GM10248 (cell line): ENCODE measurements at regions not wholly inside any gene's neighbourhood (a gene's known extent, or its start where the extent isn't known, plus 50 kb on each side); places are given as distances from the start of the nearest gene placed in this dataset.
"Not testable (repeated sequence)": the region's sequence is repeated elsewhere in the genome, so short reads cannot be mapped to it uniquely, and the experiment has no call there.

ENCODE experiments used
- CTCF ChIA-PET: fragments of 300-600 bp; sonication (Branson Sonifier 250); formaldehyde crosslinking; extraction: SDS; loops from one replicate; lab custom pipeline; 2021; ENCODE audit warnings: antibody characterized with exemption; lab: Yijun Ruan, JAX
- POLR2A ChIA-PET: fragments of 350-650 bp; sonication (Branson Sonifier 250); formaldehyde crosslinking; extraction: SDS; loops from one replicate; lab custom pipeline; 2020; ENCODE audit warnings: antibody characterized with exemption; lab: Yijun Ruan, JAX
- DNase-seq: peaks from one replicate; pipeline ENCODE4 v3.0.0; 2012; ENCODE audit errors: extremely low spot score
- CTCF ChIP-seq: IDR thresholded peaks from 2 replicates; pipeline ENCODE4 v1.5.1; 2012; ENCODE audit warnings: mild to moderate bottlenecking, low read depth; ENCODE audit errors: extremely low read depth, missing control alignments, control extremely low read depth

GRCh38 chr4:43458293-43458692 is 565.8 kb downstream of the GRXCR1 start:
- POLR2A ChIA-PET = no interaction called here
- TF ChIP-seq CTCF = no peak
- DNase-seq = no peak
- CTCF ChIA-PET = interaction anchor here (1.3 kb wide), 1 partner anchor 12 kb away, joined by 3 read pairs; no protein-coding TSS in a partner anchor

DNA sequence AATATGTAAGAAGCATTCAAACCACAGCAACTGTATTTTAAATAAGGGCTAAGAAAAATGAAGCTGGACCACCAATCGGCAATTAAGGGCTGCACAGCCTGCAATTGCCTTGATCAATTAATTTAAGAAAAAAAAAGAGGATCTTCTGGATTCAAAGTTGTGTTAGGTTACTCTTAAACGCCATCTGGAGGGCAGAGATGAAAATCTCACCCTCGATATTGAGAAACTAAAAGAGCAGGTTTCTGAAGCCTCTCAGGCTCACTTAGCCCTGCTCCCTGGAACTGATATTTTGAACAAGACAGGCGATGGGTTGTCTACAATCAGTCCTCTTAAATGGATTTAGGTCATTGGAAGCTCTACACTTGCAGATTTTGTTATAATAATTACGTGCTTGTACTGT is 579.4 kb downstream of the GRXCR1 start:
- no peak for TF ChIP-seq CTCF
- POLR2A ChIA-PET = no interaction called here
- no peak for DNase-seq
- CTCF ChIA-PET = interaction anchor here (1.3 kb wide), 1 partner anchor 9 kb away, joined by 3 read pairs; no protein-coding TSS in a partner anchor

DNA sequence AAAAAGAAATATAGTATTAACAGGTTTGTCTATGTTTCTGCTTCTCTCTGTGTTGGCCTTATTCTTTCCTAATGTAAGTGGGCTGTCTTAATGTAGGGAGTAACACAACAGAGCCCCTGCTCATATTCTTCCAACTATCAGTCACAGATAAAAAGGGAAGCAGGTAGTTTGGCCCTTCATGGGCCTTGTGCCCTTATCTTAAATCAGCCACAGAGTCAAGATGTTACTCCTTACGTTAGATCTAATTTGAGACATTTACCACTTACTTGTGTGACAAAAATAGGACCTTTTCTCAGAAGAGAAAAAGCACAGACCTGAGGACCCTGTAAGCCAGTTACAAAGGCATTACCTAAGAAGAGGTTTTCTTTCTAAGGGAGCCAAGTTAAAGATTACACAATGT is 589.0 kb downstream of the GRXCR1 start:
- no peak for DNase-seq
- TF ChIP-seq CTCF = no peak
- CTCF ChIA-PET = interaction anchor here (0.7 to 1.5 kb wide), 2 partner anchors 9 to 21 kb away, joined by 3 read pairs; no protein-coding TSS in a partner anchor
- POLR2A ChIA-PET = no interaction called here

DNA sequence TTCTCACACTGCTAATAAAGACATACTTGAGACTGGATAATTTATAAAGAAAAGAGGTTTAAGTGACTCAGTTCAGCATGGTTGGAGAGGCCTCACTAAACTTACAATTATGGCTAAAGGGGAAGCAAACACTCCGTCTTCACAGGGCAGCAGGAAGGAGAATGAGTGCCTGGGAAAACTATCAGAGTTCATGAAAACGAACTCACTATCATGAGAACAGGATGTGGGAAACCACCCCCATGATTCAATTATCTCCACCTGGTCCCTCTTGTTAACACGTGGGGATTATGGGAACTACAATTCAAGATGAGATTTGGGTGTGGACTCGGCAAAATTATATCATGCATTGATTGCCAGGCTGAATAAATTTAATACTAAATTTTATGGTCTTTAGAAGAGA is 592.7 kb downstream of the GRXCR1 start:
- no peak for TF ChIP-seq CTCF
- ChIA-PET CTCF (no interaction called here), POLR2A (no interaction called here)
- no peak for DNase-seq

DNA sequence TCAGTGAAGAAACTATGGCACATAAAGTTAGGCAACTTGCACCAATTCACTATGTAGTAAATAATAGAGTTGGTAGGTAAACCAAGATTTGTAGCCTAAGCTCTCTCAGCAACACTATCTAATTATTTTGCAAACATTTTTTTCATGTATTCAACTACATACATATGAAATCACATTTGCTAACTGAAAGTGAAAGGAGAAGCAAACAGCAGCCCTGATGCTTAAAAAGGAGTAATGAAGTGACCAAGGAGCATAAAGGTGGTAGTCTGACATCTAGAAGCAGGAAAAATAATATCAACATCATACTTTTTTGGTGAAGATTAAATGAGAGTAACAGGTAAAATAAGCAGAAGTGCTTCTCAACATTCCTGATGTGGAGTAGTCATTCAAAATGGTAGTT is 603.7 kb downstream of the GRXCR1 start:
- no peak for TF ChIP-seq CTCF
- CTCF ChIA-PET = no interaction called here
- DNase-seq = peak; percentile 4
- POLR2A ChIA-PET = no interaction called here

GRCh38 chr4:43496602-43497001 is 604.1 kb downstream of the GRXCR1 start:
- CTCF ChIA-PET = no interaction called here
- TF ChIP-seq CTCF = no peak

DNA sequence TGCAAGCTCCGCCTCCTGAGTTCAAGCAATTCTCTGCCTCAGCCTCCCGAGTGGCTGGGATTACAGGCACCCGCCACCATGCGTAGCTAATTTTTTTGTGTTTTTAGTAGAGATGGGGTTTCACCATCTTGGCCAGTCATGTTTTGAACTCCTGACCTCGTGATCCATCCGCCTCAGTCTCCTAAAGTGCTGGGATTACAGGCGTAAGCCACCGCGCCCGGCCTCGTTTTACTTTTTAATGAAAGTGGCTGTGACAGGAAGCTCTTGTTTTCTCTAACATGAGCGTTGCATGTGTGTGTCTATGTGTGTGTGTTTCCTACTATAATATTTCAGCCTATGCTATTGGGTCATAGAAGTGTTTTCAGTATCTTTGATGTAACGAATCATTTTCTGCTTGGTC is 613.3 kb downstream of the GRXCR1 start:
- DNase-seq, POLR2A ChIA-PET: not testable (repeated sequence)
- CTCF ChIA-PET = interaction anchor here (1.3 kb wide), 1 partner anchor 13 kb away, joined by 3 read pairs; no protein-coding TSS in a partner anchor

More at GRCh38 chr4:43496602-43497001, 604.1 kb downstream of the GRXCR1 start:
- POLR2A ChIA-PET = no interaction called here
- DNase-seq = no peak
